HL-60/S4 treated with retinoic acid at 250 ng/mL for 4 days and 3 days (cell line): ENCODE measurements at regions not wholly inside any gene's neighbourhood (a gene's known extent, or its start where the extent isn't known, plus 50 kb on each side); places are given as distances from the start of the nearest gene placed in this dataset.

Experiments used
- in situ Hi-C: fragments of 300-500 bp; cut with MboI; formaldehyde crosslinking; loops from 2 replicates; pipeline ENCODE4 v1.7.0; 2022; ENCODE audit warnings: low sequenced_read_pairs

- in situ Hi-C loops, result loop anchor here (25.0 kb wide), 1 partner anchor 533 kb away; no protein-coding TSS in a partner anchor
Measured at GRCh38 chr21:35420656-35421055, 371.6 kb upstream of the RUNX1 start.

GRCh38 chr21:35417762-35418161 is 368.7 kb upstream of the RUNX1 start:
- in situ Hi-C loops, result loop anchor here (25.0 kb wide), 1 partner anchor 530 kb away; no protein-coding TSS in a partner anchor

- in situ Hi-C loops, result loop anchor here (25.0 kb wide), 1 partner anchor 530 kb away; no protein-coding TSS in a partner anchor
Measured at GRCh38 chr21:35416866-35417489, 367.9 kb upstream of the RUNX1 start.

GRCh38 chr21:35414507-35415139 is 365.5 kb upstream of the RUNX1 start:
- in situ Hi-C loops, result loop anchor here (25.0 kb wide), 1 partner anchor 527 kb away; no protein-coding TSS in a partner anchor

- in situ Hi-C loops, result loop anchor here (25.0 kb wide), 1 partner anchor 527 kb away; no protein-coding TSS in a partner anchor
Measured at GRCh38 chr21:35414056-35414455, 365.0 kb upstream of the RUNX1 start.

GRCh38 chr21:35412231-35412630 is 363.1 kb upstream of the RUNX1 start:
- in situ Hi-C loops, result loop anchor here (25.0 kb wide), 1 partner anchor 525 kb away; no protein-coding TSS in a partner anchor

- in situ Hi-C loops, result loop anchor here (25.0 kb wide), 1 partner anchor 524 kb away; no protein-coding TSS in a partner anchor
Measured at GRCh38 chr21:35411434-35411833, 362.3 kb upstream of the RUNX1 start.

GRCh38 chr21:35410656-35411055 is 361.6 kb upstream of the RUNX1 start:
- in situ Hi-C loops, result loop anchor here (25.0 kb wide), 1 partner anchor 523 kb away; no protein-coding TSS in a partner anchor

- in situ Hi-C loops, result loop anchor here (25.0 kb wide), 1 partner anchor 523 kb away; no protein-coding TSS in a partner anchor
Measured at GRCh38 chr21:35410123-35410522, 361.0 kb upstream of the RUNX1 start.

GRCh38 chr21:35408401-35408800 is 359.3 kb upstream of the RUNX1 start:
- in situ Hi-C loops, result loop anchor here (25.0 kb wide), 1 partner anchor 521 kb away; no protein-coding TSS in a partner anchor

- in situ Hi-C loops, result loop anchor here (25.0 kb wide), 1 partner anchor 519 kb away; no protein-coding TSS in a partner anchor
Measured at GRCh38 chr21:35406635-35407034, 357.5 kb upstream of the RUNX1 start.

- in situ Hi-C loops, result loop anchor here (25.0 kb wide), 1 partner anchor 519 kb away; no protein-coding TSS in a partner anchor
Measured at GRCh38 chr21:35405981-35406380, 356.9 kb upstream of the RUNX1 start.

- in situ Hi-C loops, result loop anchor here (25.0 kb wide), 1 partner anchor 517 kb away; no protein-coding TSS in a partner anchor
Measured at GRCh38 chr21:35404247-35404646, 355.1 kb upstream of the RUNX1 start.

- in situ Hi-C loops, result loop anchor here (25.0 kb wide), 1 partner anchor 515 kb away; no protein-coding TSS in a partner anchor
Measured at GRCh38 chr21:35402061-35402460, 353.0 kb upstream of the RUNX1 start.

GRCh38 chr21:35401476-35401875 is 352.4 kb upstream of the RUNX1 start:
- in situ Hi-C loops, result loop anchor here (25.0 kb wide), 1 partner anchor 514 kb away; no protein-coding TSS in a partner anchor

GRCh38 chr21:35400233-35400939 is 351.3 kb upstream of the RUNX1 start:
- in situ Hi-C loops, result loop anchor here (25.0 kb wide), 1 partner anchor 513 kb away; no protein-coding TSS in a partner anchor

GRCh38 chr21:35399706-35400105 is 350.6 kb upstream of the RUNX1 start:
- in situ Hi-C loops, result loop anchor here (25.0 kb wide), 1 partner anchor 512 kb away; no protein-coding TSS in a partner anchor

GRCh38 chr21:35399002-35399530 is 350.0 kb upstream of the RUNX1 start:
- in situ Hi-C loops, result no loop called here

GRCh38 chr21:35398346-35398982 is 349.4 kb upstream of the RUNX1 start:
- in situ Hi-C loops, result no loop called here

- in situ Hi-C loops, result no loop called here
Measured at GRCh38 chr21:35397781-35398180, 348.7 kb upstream of the RUNX1 start.
